CD14-positive monocyte (primary cell): ENCODE measurements at regions not wholly inside any gene's neighbourhood (a gene's known extent, or its start where the extent isn't known, plus 50 kb on each side); places are given as distances from the start of the nearest gene placed in this dataset.

Source experiments
- DNase-seq, 3 donors: peaks; one replicate each; pipeline ENCODE4 v3.0.0-alpha.2; 2011 to 2022
- H2AFZ ChIP-seq: 2 replicates; pipeline ENCODE4 v1.6.0; 2012; ENCODE audit warnings: mild to moderate bottlenecking, low read depth, low read length, inconsistent platforms; ENCODE audit not compliant: insufficient read depth, poor library complexity, severe bottlenecking
- H3K27ac ChIP-seq, 2 donors: 1 replicate in 1 of 2; 2 replicates in 1 of 2; pipeline ENCODE4 v1.5.1; 2012 to 2013; ENCODE audit warnings: low read length in 2 of 2, control low read depth in 1 of 2, inconsistent platforms in 1 of 2, low read depth in 1 of 2, mild to moderate bottlenecking in 1 of 2
- H3K27me3 ChIP-seq, 2 donors: one replicate each; pipeline versions ENCODE4 v1.6.0 to v1.6.1; 2011 to 2013; ENCODE audit warnings: low read length in 2 of 2; ENCODE audit not compliant: control insufficient read depth in 2 of 2, insufficient read depth in 2 of 2
- H3K36me3 ChIP-seq, 2 donors: replicated peaks in 1 of 2; 1 replicate in 1 of 2; 2 replicates in 1 of 2; pipeline versions ENCODE4 v1.5.1 to v1.6.1; 2012 to 2013; ENCODE audit warnings: low read length in 2 of 2, control low read depth in 1 of 2, inconsistent platforms in 1 of 2, mild to moderate bottlenecking in 1 of 2; ENCODE audit not compliant: insufficient read depth in 2 of 2, control insufficient read depth in 1 of 2
- H3K4me1 ChIP-seq, 2 donors: 1 replicate in 1 of 2; 2 replicates in 1 of 2; pipeline versions ENCODE4 v1.5.1 to v1.6.1; 2012 to 2013; ENCODE audit warnings: low read length in 2 of 2, control low read depth in 1 of 2, inconsistent platforms in 1 of 2, mild to moderate bottlenecking in 1 of 2, moderate library complexity in 1 of 2; ENCODE audit not compliant: insufficient read depth in 2 of 2, control insufficient read depth in 1 of 2
- H3K4me2 ChIP-seq: replicated peaks from 2 replicates; pipeline ENCODE3; 2012; ENCODE audit warnings: low read length, moderate library complexity, mild to moderate bottlenecking; ENCODE audit not compliant: poor library complexity, severe bottlenecking; ENCODE audit errors: extremely low read depth
- H3K4me3 ChIP-seq, 3 experiments: fragments of 200-600 bp in 1 of 3; sonication (generic) in 1 of 3; replicated peaks in 1 of 3; 1 replicate in 2 of 3; 2 replicates in 1 of 3; pipeline ENCODE4 v1.5.1; 2011 to 2013; ENCODE audit warnings: low read length in 3 of 3, mild to moderate bottlenecking in 3 of 3, control low read depth in 2 of 3, low read depth in 2 of 3, inconsistent platforms in 1 of 3, moderate library complexity in 1 of 3
- H3K79me2 ChIP-seq: 2 replicates; pipeline ENCODE4 v1.6.0; 2012; ENCODE audit warnings: mild to moderate bottlenecking, control low read depth, inconsistent platforms, low read length, moderate library complexity; ENCODE audit not compliant: insufficient read depth
- H3K9ac ChIP-seq: 2 replicates; pipeline ENCODE4 v1.6.0; 2017; ENCODE audit warnings: low read length, mild to moderate bottlenecking; ENCODE audit not compliant: insufficient read depth, poor library complexity, severe bottlenecking
- H3K9me3 ChIP-seq, 2 donors: replicated peaks in 1 of 2; 1 replicate in 1 of 2; 2 replicates in 1 of 2; pipeline versions ENCODE4 v1.5.1 to v1.6.1; 2012 to 2013; ENCODE audit warnings: low read length in 2 of 2, control low read depth in 1 of 2; ENCODE audit not compliant: control insufficient read depth in 1 of 2, insufficient read depth in 1 of 2
- H4K20me1 ChIP-seq: 2 replicates; pipeline ENCODE4 v1.6.0; 2012; ENCODE audit warnings: mild to moderate bottlenecking, low read length, control low read depth, moderate library complexity; ENCODE audit not compliant: insufficient read depth
- H3K27ac Mint-ChIP-seq, 7 donors: one replicate each; pipeline ENCODE4 v1.8.0; 2020; ENCODE audit warnings: mild to moderate bottlenecking in 7 of 7, mixed read lengths in 7 of 7, moderate library complexity in 6 of 7, inconsistent platforms in 2 of 7
- H3K27me3 Mint-ChIP-seq, 3 donors: one replicate each; pipeline ENCODE4 v1.8.0; 2021 to 2022; ENCODE audit warnings: low read depth in 3 of 3, mild to moderate bottlenecking in 3 of 3, mixed read lengths in 3 of 3, moderate library complexity in 3 of 3, inconsistent platforms in 1 of 3
- H3K36me3 Mint-ChIP-seq, 2 donors: one replicate each; pipeline ENCODE4 v1.8.0; 2020; ENCODE audit warnings: mixed read lengths in 2 of 2, inconsistent platforms in 1 of 2, mild to moderate bottlenecking in 1 of 2
- H3K4me1 Mint-ChIP-seq: one replicate; pipeline ENCODE4 v1.8.0; 2020; ENCODE audit warnings: mild to moderate bottlenecking, mixed read lengths
- H3K4me3 Mint-ChIP-seq, 2 donors: one replicate each; pipeline ENCODE4 v1.8.0; 2020; ENCODE audit warnings: mild to moderate bottlenecking in 2 of 2, mixed read lengths in 2 of 2, moderate library complexity in 1 of 2
- H3K9me3 Mint-ChIP-seq, 7 donors: one replicate each; pipeline ENCODE4 v1.8.0; 2020 to 2022; ENCODE audit warnings: mixed read lengths in 7 of 7, mild to moderate bottlenecking in 6 of 7, moderate library complexity in 6 of 7, inconsistent platforms in 2 of 7
- WGBS: methylation state at CpG from one replicate; pipeline ENCODE4 v1.1.5; 2013; ENCODE audit warnings: missing lambda C conversion rate; ENCODE audit not compliant: insufficient coverage; 5-methylcytosine and 5-hydroxymethylcytosine counted together
- intact Hi-C, 2 donors: fragments of 100-400 bp; cut with micrococcal nuclease; formaldehyde crosslinking; loops; one replicate each; pipeline versions ENCODE4 v1.15.0 to v1.15.1; 2023
- TF ChIP-seq, protein P1 (sequence below): fragments of 200-600 bp; IDR thresholded peaks from one replicate; pipeline ENCODE4 v1.8.0; 2022; ENCODE audit warnings: antibody characterized with exemption, mild to moderate bottlenecking

- Histone ChIP-seq H3K9ac (no peak overlapping the region), H4K20me1 (no peaks in the 10 kb centered on the region), H2AFZ (no peak overlapping the region), H3K9me3 (no peaks in the 10 kb centered on the region), H3K27me3 (no peaks in the 10 kb centered on the region), H3K27ac (no peak overlapping the region), H3K4me3 (no peak overlapping the region), H3K4me2 (no peak overlapping the region), H3K36me3 (no peaks in the 10 kb centered on the region), H3K4me1 (no peaks in the 10 kb centered on the region), H3K79me2 (no peaks in the 10 kb centered on the region)
- H3K9me3 Mint-ChIP-seq: peaks cover 0 to 3% (median 0%) of the 10 kb centered on the region in 7 donors
- H3K4me3 Mint-ChIP-seq: no peak overlapping the region
- no peaks in the 10 kb centered on the region for H3K4me1 Mint-ChIP-seq
- no peak for DNase-seq
- WGBS: no CpG with 5 or more reads among the region's 3 CpGs
- no peak overlapping the region for H3K27ac Mint-ChIP-seq
- intact Hi-C loops: no loop called here
- no peaks in the 10 kb centered on the region for H3K36me3 Mint-ChIP-seq
- H3K27me3 Mint-ChIP-seq: no peaks in the 10 kb centered on the region
- TF ChIP-seq, protein P1, sequence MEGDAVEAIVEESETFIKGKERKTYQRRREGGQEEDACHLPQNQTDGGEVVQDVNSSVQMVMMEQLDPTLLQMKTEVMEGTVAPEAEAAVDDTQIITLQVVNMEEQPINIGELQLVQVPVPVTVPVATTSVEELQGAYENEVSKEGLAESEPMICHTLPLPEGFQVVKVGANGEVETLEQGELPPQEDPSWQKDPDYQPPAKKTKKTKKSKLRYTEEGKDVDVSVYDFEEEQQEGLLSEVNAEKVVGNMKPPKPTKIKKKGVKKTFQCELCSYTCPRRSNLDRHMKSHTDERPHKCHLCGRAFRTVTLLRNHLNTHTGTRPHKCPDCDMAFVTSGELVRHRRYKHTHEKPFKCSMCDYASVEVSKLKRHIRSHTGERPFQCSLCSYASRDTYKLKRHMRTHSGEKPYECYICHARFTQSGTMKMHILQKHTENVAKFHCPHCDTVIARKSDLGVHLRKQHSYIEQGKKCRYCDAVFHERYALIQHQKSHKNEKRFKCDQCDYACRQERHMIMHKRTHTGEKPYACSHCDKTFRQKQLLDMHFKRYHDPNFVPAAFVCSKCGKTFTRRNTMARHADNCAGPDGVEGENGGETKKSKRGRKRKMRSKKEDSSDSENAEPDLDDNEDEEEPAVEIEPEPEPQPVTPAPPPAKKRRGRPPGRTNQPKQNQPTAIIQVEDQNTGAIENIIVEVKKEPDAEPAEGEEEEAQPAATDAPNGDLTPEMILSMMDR: no peak
Observed at GRCh38 chr10:52484206-52485065, 170.4 kb downstream of the DKK1 start.

DNA sequence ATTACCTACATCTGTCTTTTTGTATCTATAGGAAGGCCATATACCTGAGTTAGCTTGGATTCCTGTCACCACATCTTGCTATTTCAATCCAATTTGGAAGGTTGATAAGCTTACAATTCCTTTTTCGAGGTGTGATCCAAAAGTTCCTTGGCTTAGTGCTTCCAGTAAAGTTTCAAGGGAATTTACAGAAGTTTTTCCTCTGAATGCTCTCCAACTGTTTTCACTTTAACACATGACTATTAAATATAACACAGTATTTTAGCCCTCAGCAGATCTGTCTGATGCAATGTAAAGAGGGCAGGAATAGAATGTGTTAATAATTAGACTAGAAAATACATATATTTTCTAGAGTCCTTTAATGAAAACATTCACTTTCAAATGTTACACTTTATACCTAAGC, 171.4 kb downstream of the DKK1 start:
- H3K4me1 ChIP-seq: no peaks in the 10 kb centered on the region
- no peaks in the 10 kb centered on the region for H3K79me2 ChIP-seq
- H3K4me3 Mint-ChIP-seq: no peak overlapping the region
- TF ChIP-seq, protein P1: no peak
- no peaks in the 10 kb centered on the region for H3K36me3 ChIP-seq
- H3K36me3 Mint-ChIP-seq: no peaks in the 10 kb centered on the region
- no peak overlapping the region for H3K4me2 ChIP-seq
- H3K27me3 Mint-ChIP-seq: no peaks in the 10 kb centered on the region
- H3K27ac ChIP-seq: no peak overlapping the region
- DNase-seq: no peak
- no peaks in the 10 kb centered on the region for H3K9me3 ChIP-seq
- H3K9ac ChIP-seq: no peak overlapping the region
- no CpG with 5 or more reads among the region's 1 CpG for WGBS
- no peaks in the 10 kb centered on the region for H4K20me1 ChIP-seq
- H3K27ac Mint-ChIP-seq: no peak overlapping the region
- peaks cover 0 to 3% (median 0%) of the 10 kb centered on the region in 7 donors for H3K9me3 Mint-ChIP-seq
- no peak overlapping the region for H3K4me3 ChIP-seq
- H2AFZ ChIP-seq: no peak overlapping the region
- intact Hi-C loops: no loop called here
- no peaks in the 10 kb centered on the region for H3K27me3 ChIP-seq
- H3K4me1 Mint-ChIP-seq: no peaks in the 10 kb centered on the region
